Stimulated activated CD8-positive, alpha-beta memory T cell treated with anti-CD3 and anti-CD28 coated beads, Interleukin-12 subunit alpha, Interleukin-12 subunit beta, amount 100 ng/mL, for 24 hours (primary cell): ENCODE measurements at regions not wholly inside any gene's neighbourhood (a gene's known extent, or its start where the extent isn't known, plus 50 kb on each side); places are given as distances from the start of the nearest gene placed in this dataset.
A peak's percentile ranks its signal among the peaks of the same experiment; 100 is the strongest.
"Not testable (repeated sequence)": the region's sequence is repeated elsewhere in the genome, so short reads cannot be mapped to it uniquely, and the experiment has no call there.

Experiments
- DNase-seq: peaks from one replicate; pipeline ENCODE4 v3.0.0-alpha.2; 2020; ENCODE audit errors: extremely low read depth

GRCh38 chr1:55309786-55310504 lies 94.8 kb upstream of the USP24 start:
- no peak for DNase-seq

- DNase-seq, result no peak
These were observed 93.9 kb upstream of the USP24 start for GRCh38 chr1:55309053-55309452.

GRCh38 chr1:55305735-55306134 lies 90.6 kb upstream of the USP24 start:
- DNase-seq, result no peak

GRCh38 chr1:55304229-55304740 lies 89.1 kb upstream of the USP24 start:
- DNase-seq, result no peak

- no peak for DNase-seq
These were observed 87.8 kb upstream of the USP24 start for GRCh38 chr1:55302972-55303371.

- no peak for DNase-seq
These were observed 86.7 kb upstream of the USP24 start for GRCh38 chr1:55301912-55302311.

GRCh38 chr1:55300975-55301374 lies 85.8 kb upstream of the USP24 start:
- DNase-seq, result no peak

GRCh38 chr1:55298167-55298894 lies 83.2 kb upstream of the USP24 start:
- DNase-seq, result no peak

- DNase-seq, result not testable (repeated sequence)
These were observed 81.1 kb upstream of the USP24 start for GRCh38 chr1:55296247-55296646.

- DNase-seq, result no peak
These were observed 74.5 kb upstream of the USP24 start for GRCh38 chr1:55289614-55290013.

- DNase-seq, result no peak
These were observed 73.9 kb upstream of the USP24 start for GRCh38 chr1:55289042-55289441.

GRCh38 chr1:55288245-55288644 lies 73.1 kb upstream of the USP24 start:
- no peak for DNase-seq

- no peak for DNase-seq
These were observed 72.6 kb upstream of the USP24 start for GRCh38 chr1:55287723-55288122.

- no peak for DNase-seq
These were observed 71.9 kb upstream of the USP24 start for GRCh38 chr1:55286856-55287602.

GRCh38 chr1:55285834-55286233 lies 70.7 kb upstream of the USP24 start:
- no peak for DNase-seq

- no peak for DNase-seq
These were observed 69.7 kb upstream of the USP24 start for GRCh38 chr1:55284856-55285255.

GRCh38 chr1:55282058-55282457 lies 66.9 kb upstream of the USP24 start:
- DNase-seq, result no peak

- no peak for DNase-seq
These were observed 65.6 kb upstream of the USP24 start for GRCh38 chr1:55280731-55281130.

GRCh38 chr1:55279627-55280026 lies 64.5 kb upstream of the USP24 start:
- DNase-seq, result no peak

- no peak for DNase-seq
These were observed 63.2 kb upstream of the USP24 start for GRCh38 chr1:55278378-55278777.

- peak; percentile 31 for DNase-seq
These were observed 62.4 kb upstream of the USP24 start for GRCh38 chr1:55277377-55278130.
